Prostate gland (tissue), 2 donors: ENCODE measurements at regions not wholly inside any gene's neighbourhood (a gene's known extent, or its start where the extent isn't known, plus 50 kb on each side); places are given as distances from the start of the nearest gene placed in this dataset.

Source experiments
- CTCF ChIP-seq, 4 experiments: fragments of 200-600 bp in 2 of 4; fragments of 450-650 bp in 2 of 4; sonication (generic) in 2 of 4; IDR thresholded peaks; 1 replicate in 3 of 4; 2 replicates in 1 of 4; pipeline ENCODE4 v1.5.1; 2016 to 2019; ENCODE audit warnings: antibody characterized with exemption in 4 of 4, mild to moderate bottlenecking in 2 of 4, moderate library complexity in 2 of 4
- POLR2AphosphoS5 ChIP-seq: sonication (generic); formaldehyde crosslinking; IDR thresholded peaks from one replicate; pipeline ENCODE4 v1.6.1; 2017; ENCODE audit warnings: antibody characterized with exemption

GRCh38 chr4:56240554-56241174 lies 146.6 kb downstream of the AASDH start:
- TF ChIP-seq CTCF (IDR thresholded peaks at IDR 0.05), result no peak
- TF ChIP-seq POLR2AphosphoS5, result no peak
